Sigmoid colon (tissue), 4 donors: ENCODE measurements at regions not wholly inside any gene's neighbourhood (a gene's known extent, or its start where the extent isn't known, plus 50 kb on each side); places are given as distances from the start of the nearest gene placed in this dataset.
"Not testable (repeated sequence)": the region's sequence is repeated elsewhere in the genome, so short reads cannot be mapped to it uniquely, and the experiment has no call there.

Experiments used
- EP300 ChIP-seq, 4 donors: sonication (generic); formaldehyde crosslinking; IDR thresholded peaks; one replicate each; pipeline ENCODE4 v1.6.1; 2017; ENCODE audit warnings: antibody characterized with exemption in 4 of 4
- POLR2A ChIP-seq, 2 donors: fragments of 450-650 bp; IDR thresholded peaks; one replicate each; pipeline ENCODE4 v1.6.1; 2016; ENCODE audit warnings: antibody characterized with exemption in 2 of 2, mild to moderate bottlenecking in 2 of 2, moderate library complexity in 2 of 2
- POLR2AphosphoS5 ChIP-seq, 4 donors: sonication (generic); formaldehyde crosslinking; IDR thresholded peaks; one replicate each; pipeline ENCODE4 v1.6.1; 2017; ENCODE audit warnings: antibody characterized with exemption in 4 of 4
- TF ChIP-seq, protein P1 (sequence below), 4 experiments: fragments of 450-650 bp in 3 of 4; fragments of 200-600 bp in 1 of 4; IDR thresholded peaks; one replicate each; pipeline ENCODE4 v1.5.1; 2016 to 2019; ENCODE audit warnings: antibody characterized with exemption in 4 of 4, mild to moderate bottlenecking in 3 of 4, moderate library complexity in 2 of 4

GRCh38 chr9:25045469-25045868 is 499.8 kb upstream of the IZUMO3 start:
- TF ChIP-seq, protein P1, sequence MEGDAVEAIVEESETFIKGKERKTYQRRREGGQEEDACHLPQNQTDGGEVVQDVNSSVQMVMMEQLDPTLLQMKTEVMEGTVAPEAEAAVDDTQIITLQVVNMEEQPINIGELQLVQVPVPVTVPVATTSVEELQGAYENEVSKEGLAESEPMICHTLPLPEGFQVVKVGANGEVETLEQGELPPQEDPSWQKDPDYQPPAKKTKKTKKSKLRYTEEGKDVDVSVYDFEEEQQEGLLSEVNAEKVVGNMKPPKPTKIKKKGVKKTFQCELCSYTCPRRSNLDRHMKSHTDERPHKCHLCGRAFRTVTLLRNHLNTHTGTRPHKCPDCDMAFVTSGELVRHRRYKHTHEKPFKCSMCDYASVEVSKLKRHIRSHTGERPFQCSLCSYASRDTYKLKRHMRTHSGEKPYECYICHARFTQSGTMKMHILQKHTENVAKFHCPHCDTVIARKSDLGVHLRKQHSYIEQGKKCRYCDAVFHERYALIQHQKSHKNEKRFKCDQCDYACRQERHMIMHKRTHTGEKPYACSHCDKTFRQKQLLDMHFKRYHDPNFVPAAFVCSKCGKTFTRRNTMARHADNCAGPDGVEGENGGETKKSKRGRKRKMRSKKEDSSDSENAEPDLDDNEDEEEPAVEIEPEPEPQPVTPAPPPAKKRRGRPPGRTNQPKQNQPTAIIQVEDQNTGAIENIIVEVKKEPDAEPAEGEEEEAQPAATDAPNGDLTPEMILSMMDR (IDR thresholded peaks at IDR 0.05), result not testable (repeated sequence)
- TF ChIP-seq EP300, POLR2A, POLR2AphosphoS5 (IDR thresholded peaks at IDR 0.05): not testable (repeated sequence)
